SK-N-SH (cell line): ENCODE measurements at regions not wholly inside any gene's neighbourhood (a gene's known extent, or its start where the extent isn't known, plus 50 kb on each side); places are given as distances from the start of the nearest gene placed in this dataset.

ENCODE experiments used
- CTCF ChIA-PET: fragments of 300-600, 350-600 bp; formaldehyde crosslinking; extraction: SDS; loops from one replicate; lab custom pipeline; 2021; lab: Yijun Ruan, JAX
- POLR2A ChIA-PET: fragments of 350-600 bp; sonication (Branson Sonifier 250); formaldehyde crosslinking; extraction: SDS; loops from one replicate; lab custom pipeline; 2020; ENCODE audit warnings: antibody characterized with exemption, inconsistent platforms; lab: Yijun Ruan, JAX
- DNase-seq: peaks from one replicate; pipeline ENCODE4 v3.0.0; 2012
- H2AFZ ChIP-seq: fragments of 200-600 bp; sonication (generic); 2 replicates; pipeline ENCODE4 v1.8.1; 2016; ENCODE audit warnings: antibody characterized with exemption, mild to moderate bottlenecking, low read depth
- H3F3A ChIP-seq: fragments of 200-600 bp; sonication (generic); replicated peaks from 2 replicates; pipeline ENCODE3; 2016; ENCODE audit warnings: antibody characterized with exemption, mild to moderate bottlenecking; ENCODE audit not compliant: insufficient read depth
- H3K27ac ChIP-seq, 2 experiments: fragments of 200-500 bp in 1 of 2; fragments of 200-600 bp in 1 of 2; sonication (Bioruptor generic) in 1 of 2; sonication (generic), shearing (Covaris generic) in 1 of 2; 2 replicates each; pipeline versions ENCODE4 v1.5.1 to v1.6.1; 2014 to 2016; ENCODE audit warnings: low read depth in 2 of 2, inconsistent platforms in 1 of 2, low read length in 1 of 2, mild to moderate bottlenecking in 1 of 2, mixed read lengths in 1 of 2
- H3K27me3 ChIP-seq: fragments of 200-600 bp; sonication (generic), shearing (Covaris generic); 2 replicates; pipeline ENCODE4 v1.6.1; 2016; ENCODE audit warnings: mixed run types; ENCODE audit not compliant: insufficient read depth
- H3K36me3 ChIP-seq, 2 experiments: fragments of 200-500 bp in 1 of 2; fragments of 200-600 bp in 1 of 2; sonication (Bioruptor generic) in 1 of 2; sonication (generic) in 1 of 2; replicated peaks in 1 of 2; 2 replicates each; pipeline versions ENCODE3 to v1.5.1; 2014 to 2016; ENCODE audit warnings: low read length in 1 of 2, mild to moderate bottlenecking in 1 of 2; ENCODE audit not compliant: insufficient read depth in 2 of 2, control insufficient read depth in 1 of 2
- H3K4me1 ChIP-seq, 2 experiments: fragments of 200-500 bp in 1 of 2; fragments of 200-600 bp in 1 of 2; sonication (Bioruptor generic) in 1 of 2; sonication (generic), shearing (Covaris generic) in 1 of 2; 2 replicates each; pipeline versions ENCODE4 v1.5.1 to v1.6.1; 2014 to 2016; ENCODE audit warnings: low read depth in 1 of 2, low read length in 1 of 2, mixed run types in 1 of 2; ENCODE audit not compliant: insufficient read depth in 2 of 2, control insufficient read depth in 1 of 2
- H3K4me2 ChIP-seq: fragments of 200-600 bp; sonication (generic), shearing (Covaris generic); 2 replicates; pipeline ENCODE4 v1.6.1; 2017; ENCODE audit warnings: mixed run types
- H3K4me3 ChIP-seq, 2 experiments: fragments of 200-500 bp in 1 of 2; fragments of 200-600 bp in 1 of 2; sonication (Bioruptor generic) in 1 of 2; sonication (generic), shearing (Covaris generic) in 1 of 2; 2 replicates each; pipeline versions ENCODE4 v1.5.1 to v1.8.1; 2014 to 2016; ENCODE audit warnings: low read depth in 2 of 2, inconsistent platforms in 1 of 2, low read length in 1 of 2, mild to moderate bottlenecking in 1 of 2, mixed read lengths in 1 of 2, moderate library complexity in 1 of 2
- H3K79me2 ChIP-seq: fragments of 200-600 bp; sonication (generic); 2 replicates; pipeline ENCODE4 v1.8.1; 2017; ENCODE audit warnings: mild to moderate bottlenecking; ENCODE audit not compliant: insufficient read depth
- H3K9ac ChIP-seq: fragments of 200-600 bp; sonication (generic); 2 replicates; pipeline ENCODE4 v1.6.1; 2017; ENCODE audit warnings: mixed run types
- H3K9me2 ChIP-seq: fragments of 200-600 bp; sonication (generic); 2 replicates; pipeline ENCODE4 v1.6.1; 2017; ENCODE audit warnings: mixed run types
- H3K9me3 ChIP-seq: fragments of 200-600 bp; sonication (generic); 2 replicates; pipeline ENCODE4 v1.6.1; 2017; ENCODE audit warnings: mixed run types, mild to moderate bottlenecking, moderate library complexity
- H4K20me1 ChIP-seq: fragments of 200-600 bp; sonication (generic); 2 replicates; pipeline ENCODE4 v1.6.1; 2017; ENCODE audit warnings: mild to moderate bottlenecking, mixed run types; ENCODE audit not compliant: insufficient read depth
- MXI1 ChIP-seq: IDR thresholded peaks from 2 replicates; pipeline ENCODE4 v1.6.1; 2012; ENCODE audit warnings: mild to moderate bottlenecking, low read depth, low read length, improper control_type of control experiment
- NFIC ChIP-seq: IDR thresholded peaks from 2 replicates; pipeline ENCODE4 v1.4.0; 2012; ENCODE audit warnings: borderline replicate concordance
- NRF1 ChIP-seq: IDR thresholded peaks from 2 replicates; pipeline ENCODE4 v1.6.1; 2012; ENCODE audit warnings: low read depth, mild to moderate bottlenecking, low read length
- RAD21 ChIP-seq: IDR thresholded peaks from 2 replicates; pipeline ENCODE4 v1.6.1; 2012; ENCODE audit warnings: mild to moderate bottlenecking, low read length
- SMC3 ChIP-seq: IDR thresholded peaks from 2 replicates; pipeline ENCODE4 v1.6.1; 2012; ENCODE audit warnings: low read depth, low read length, improper control_type of control experiment
- TEAD4 ChIP-seq: IDR thresholded peaks from 2 replicates; pipeline ENCODE4 v1.4.0; 2012; ENCODE audit warnings: mild to moderate bottlenecking, borderline replicate concordance; ENCODE audit not compliant: insufficient read depth
- WGBS: methylation state at CpG from one replicate; pipeline ENCODE4 v1.1.6; 2017; ENCODE audit warnings: low lambda C conversion rate; 5-methylcytosine and 5-hydroxymethylcytosine counted together
- TF ChIP-seq, protein P1 (sequence below): IDR thresholded peaks from 2 replicates; pipeline ENCODE4 v1.6.1; 2012; ENCODE audit warnings: mild to moderate bottlenecking, low read depth, low read length, moderate library complexity
- TF ChIP-seq, protein P2 (sequence below): fragments of 200-600 bp; sonication (generic); IDR thresholded peaks from 2 replicates; pipeline ENCODE4 v1.6.1; 2017; ENCODE audit warnings: antibody characterized with exemption, mild to moderate bottlenecking, moderate library complexity

DNA sequence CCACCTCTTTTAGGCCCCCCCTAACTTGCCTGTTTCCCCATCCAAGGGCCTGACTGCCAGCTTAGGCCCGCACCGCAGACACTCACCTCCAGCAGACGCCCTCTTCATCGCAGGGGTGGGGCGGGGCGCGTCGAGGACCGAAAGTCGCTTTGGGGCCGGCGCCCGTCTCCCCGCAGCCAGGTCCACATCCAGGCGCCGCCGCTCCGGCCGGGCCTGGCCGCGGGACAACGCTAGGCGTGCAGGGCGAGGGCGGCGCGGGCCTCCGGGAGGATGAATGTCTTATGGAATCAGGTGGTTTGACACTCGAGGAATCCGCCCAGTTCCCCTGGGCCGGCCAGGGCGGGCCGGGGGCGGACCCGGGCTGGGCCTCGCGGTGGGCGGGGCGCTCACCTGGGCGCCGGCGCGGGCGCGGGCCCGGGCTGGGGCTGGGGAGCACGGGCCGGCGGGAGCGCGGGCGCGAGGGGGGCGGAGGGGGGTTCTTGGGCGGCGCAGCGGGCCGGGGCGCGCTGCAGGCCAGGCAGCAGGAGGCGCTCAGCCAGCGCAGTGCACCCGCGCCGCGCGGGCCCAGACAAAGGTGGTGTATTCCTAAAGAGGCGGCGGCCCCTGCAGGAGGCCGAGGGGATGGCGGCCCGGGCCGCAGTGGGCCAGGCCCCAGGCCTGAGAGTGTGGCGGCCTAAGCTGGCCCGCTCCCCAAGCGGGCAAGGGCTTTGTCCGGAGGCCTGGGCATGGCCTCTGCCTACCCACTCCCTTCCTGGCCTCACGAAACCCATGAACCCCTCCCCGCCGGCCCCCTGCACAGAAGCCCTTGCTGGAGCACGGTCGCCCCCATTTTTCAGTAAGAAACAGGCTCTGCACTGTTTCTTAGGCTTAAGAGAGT is 177.6 kb downstream of the IGLL1 start:
- H3K9me3 ChIP-seq, result no peaks in the 10 kb centered on the region
- peak overlapping the region; percentile 35; the same call in 1 of the 2 replicates for H2AFZ ChIP-seq
- no peaks in the 10 kb centered on the region for H4K20me1 ChIP-seq
- H3K4me3 ChIP-seq, result peak overlapping the region in 1 of 2 experiments; percentile 45; a peak in 2 of 4 replicates
- TF ChIP-seq SMC3, result peak; percentile 81
- TF ChIP-seq NRF1, result peak; percentile 22; the same call in 1 of the 2 replicates
- TF ChIP-seq, protein P1, sequence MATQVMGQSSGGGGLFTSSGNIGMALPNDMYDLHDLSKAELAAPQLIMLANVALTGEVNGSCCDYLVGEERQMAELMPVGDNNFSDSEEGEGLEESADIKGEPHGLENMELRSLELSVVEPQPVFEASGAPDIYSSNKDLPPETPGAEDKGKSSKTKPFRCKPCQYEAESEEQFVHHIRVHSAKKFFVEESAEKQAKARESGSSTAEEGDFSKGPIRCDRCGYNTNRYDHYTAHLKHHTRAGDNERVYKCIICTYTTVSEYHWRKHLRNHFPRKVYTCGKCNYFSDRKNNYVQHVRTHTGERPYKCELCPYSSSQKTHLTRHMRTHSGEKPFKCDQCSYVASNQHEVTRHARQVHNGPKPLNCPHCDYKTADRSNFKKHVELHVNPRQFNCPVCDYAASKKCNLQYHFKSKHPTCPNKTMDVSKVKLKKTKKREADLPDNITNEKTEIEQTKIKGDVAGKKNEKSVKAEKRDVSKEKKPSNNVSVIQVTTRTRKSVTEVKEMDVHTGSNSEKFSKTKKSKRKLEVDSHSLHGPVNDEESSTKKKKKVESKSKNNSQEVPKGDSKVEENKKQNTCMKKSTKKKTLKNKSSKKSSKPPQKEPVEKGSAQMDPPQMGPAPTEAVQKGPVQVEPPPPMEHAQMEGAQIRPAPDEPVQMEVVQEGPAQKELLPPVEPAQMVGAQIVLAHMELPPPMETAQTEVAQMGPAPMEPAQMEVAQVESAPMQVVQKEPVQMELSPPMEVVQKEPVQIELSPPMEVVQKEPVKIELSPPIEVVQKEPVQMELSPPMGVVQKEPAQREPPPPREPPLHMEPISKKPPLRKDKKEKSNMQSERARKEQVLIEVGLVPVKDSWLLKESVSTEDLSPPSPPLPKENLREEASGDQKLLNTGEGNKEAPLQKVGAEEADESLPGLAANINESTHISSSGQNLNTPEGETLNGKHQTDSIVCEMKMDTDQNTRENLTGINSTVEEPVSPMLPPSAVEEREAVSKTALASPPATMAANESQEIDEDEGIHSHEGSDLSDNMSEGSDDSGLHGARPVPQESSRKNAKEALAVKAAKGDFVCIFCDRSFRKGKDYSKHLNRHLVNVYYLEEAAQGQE, result peak; percentile 53; the same call in 1 of the 2 replicates
- TF ChIP-seq, protein P2, sequence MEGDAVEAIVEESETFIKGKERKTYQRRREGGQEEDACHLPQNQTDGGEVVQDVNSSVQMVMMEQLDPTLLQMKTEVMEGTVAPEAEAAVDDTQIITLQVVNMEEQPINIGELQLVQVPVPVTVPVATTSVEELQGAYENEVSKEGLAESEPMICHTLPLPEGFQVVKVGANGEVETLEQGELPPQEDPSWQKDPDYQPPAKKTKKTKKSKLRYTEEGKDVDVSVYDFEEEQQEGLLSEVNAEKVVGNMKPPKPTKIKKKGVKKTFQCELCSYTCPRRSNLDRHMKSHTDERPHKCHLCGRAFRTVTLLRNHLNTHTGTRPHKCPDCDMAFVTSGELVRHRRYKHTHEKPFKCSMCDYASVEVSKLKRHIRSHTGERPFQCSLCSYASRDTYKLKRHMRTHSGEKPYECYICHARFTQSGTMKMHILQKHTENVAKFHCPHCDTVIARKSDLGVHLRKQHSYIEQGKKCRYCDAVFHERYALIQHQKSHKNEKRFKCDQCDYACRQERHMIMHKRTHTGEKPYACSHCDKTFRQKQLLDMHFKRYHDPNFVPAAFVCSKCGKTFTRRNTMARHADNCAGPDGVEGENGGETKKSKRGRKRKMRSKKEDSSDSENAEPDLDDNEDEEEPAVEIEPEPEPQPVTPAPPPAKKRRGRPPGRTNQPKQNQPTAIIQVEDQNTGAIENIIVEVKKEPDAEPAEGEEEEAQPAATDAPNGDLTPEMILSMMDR, result peak; percentile 54
- TF ChIP-seq TEAD4, result no peak
- TF ChIP-seq NFIC, result 0 out of 2 replicates have a peak, but pooled peaks have one; percentile 9
- TF ChIP-seq MXI1, result no peak
- peak; percentile 79 for TF ChIP-seq RAD21
- peak overlapping the region in 1 of 2 experiments; percentile 82; a peak in 2 of 4 replicates for H3K27ac ChIP-seq
- 16% methylated on average over 28 of the region's 82 CpGs for WGBS
- no peaks in the 10 kb centered on the region for H3K27me3 ChIP-seq
- H3K4me2 ChIP-seq, result peak overlapping the region; percentile 72
- H3K4me1 ChIP-seq, result peaks cover 0 to 42% of the 10 kb centered on the region in 2 experiments; a peak in 1 of 4 replicates
- ChIA-PET POLR2A (interaction anchor here (1.2 to 1.5 kb wide), 2 partner anchors 34 to 119 kb away, joined by 3 read pairs; no protein-coding TSS in a partner anchor), CTCF (interaction anchor here (0.5 to 5.1 kb wide), 26 partner anchors 10 to 355 kb away, joined by 3 to 31 read pairs (median 3); no protein-coding TSS in a partner anchor)
- DNase-seq, result peak; percentile 96
- no peaks in the 10 kb centered on the region for H3K9me2 ChIP-seq
- no peaks in the 10 kb centered on the region for H3K36me3 ChIP-seq
- no peaks in the 10 kb centered on the region for H3K79me2 ChIP-seq
- H3K9ac ChIP-seq, result peak overlapping the region; percentile 31; the same call in 1 of the 2 replicates
- peaks cover 5% of the 10 kb centered on the region for H3F3A ChIP-seq
